K562 (cell line): ENCODE measurements at regions not wholly inside any gene's neighbourhood (a gene's known extent, or its start where the extent isn't known, plus 50 kb on each side); places are given as distances from the start of the nearest gene placed in this dataset.

Experiments used
- ATAC-seq: fragments of 200-7000 bp; cut with Tn5 transposase; 3 replicates; pipeline ENCODE4 v1.9.1; 2020; ENCODE audit warnings: moderate library complexity
- BruUV-seq: library from RNA; stranded (reverse); fragments of 400-500 nt; replicated peaks from 2 replicates; lab custom pipeline; 2021; lab: Mats Ljungman, UMichigan
- CTCF ChIA-PET: fragments of 300-600 bp; formaldehyde crosslinking; extraction: SDS; loops from one replicate; lab custom pipeline; 2021; ENCODE audit warnings: low intra/inter-chr PET ratio; lab: Yijun Ruan, JAX
- POLR2A ChIA-PET: fragments of 300-600, 350-650 bp; sonication (Branson Sonifier 250); formaldehyde crosslinking; extraction: SDS; loops from one replicate; lab custom pipeline; 2021; ENCODE audit warnings: antibody characterized with exemption, inconsistent platforms; lab: Yijun Ruan, JAX
- DNase-seq, 4 experiments: peaks; one replicate each; pipeline versions ENCODE4 v3.0.0 to v3.0.0-alpha.2; 2011 to 2018; ENCODE audit warnings: low spot score in 3 of 4, mixed read lengths in 3 of 4; ENCODE audit errors: extremely low read depth in 1 of 4
- FAIRE-seq: peaks from 2 replicates; lab custom pipeline; 2011; peaks lifted over from hg19 to GRCh38; lab: Jason Lieb, UNC
- H2AFZ ChIP-seq: 2 replicates; pipeline ENCODE4 v1.6.0; 2011; ENCODE audit warnings: low read depth, low read length, control low read depth, inconsistent platforms
- H3K27ac ChIP-seq: fragments of 200-600 bp; 3 replicates; pipeline ENCODE4 v1.8.0; 2011; ENCODE audit warnings: low read depth, mild to moderate bottlenecking, control low read depth, inconsistent platforms, low read length, moderate library complexity, mixed read lengths; ENCODE audit errors: extremely low read depth
- H3K27me3 ChIP-seq, 2 experiments: fragments of 300-600 bp in 1 of 2; 2 replicates in 1 of 2; 3 replicates in 1 of 2; pipeline versions ENCODE4 v1.6.0 to v1.8.0; 2011; ENCODE audit warnings: inconsistent platforms in 2 of 2, low read length in 2 of 2, mild to moderate bottlenecking in 1 of 2, mixed read lengths in 1 of 2, moderate library complexity in 1 of 2; ENCODE audit not compliant: control insufficient read depth in 2 of 2, insufficient read depth in 2 of 2
- H3K36me3 ChIP-seq: fragments of 300-600 bp; 3 replicates; pipeline ENCODE4 v1.8.0; 2011; ENCODE audit warnings: mild to moderate bottlenecking, low read length, inconsistent platforms; ENCODE audit not compliant: control insufficient read depth, insufficient read depth
- H3K4me1 ChIP-seq, 2 experiments: fragments of 200-600 bp in 1 of 2; replicated peaks in 1 of 2; 2 replicates in 1 of 2; 3 replicates in 1 of 2; pipeline versions ENCODE4 v1.5.1 to v1.8.0; 2011; ENCODE audit warnings: inconsistent platforms in 2 of 2, low read length in 2 of 2, mild to moderate bottlenecking in 1 of 2, mixed read lengths in 1 of 2, moderate library complexity in 1 of 2; ENCODE audit not compliant: control insufficient read depth in 2 of 2, insufficient read depth in 2 of 2
- H3K4me2 ChIP-seq: 2 replicates; pipeline ENCODE4 v1.6.1; 2011; ENCODE audit warnings: low read length, control low read depth, inconsistent platforms, mixed read lengths; ENCODE audit not compliant: insufficient read depth
- H3K4me3 ChIP-seq: fragments of 200-600 bp; sonication (generic), shearing (Covaris generic); 2 replicates; pipeline ENCODE4 v1.5.1; 2016; ENCODE audit warnings: control low read depth, inconsistent platforms
- H3K79me2 ChIP-seq: fragments of 200-600 bp; 3 replicates; pipeline ENCODE4 v1.8.0; 2011; ENCODE audit warnings: low read length, inconsistent platforms; ENCODE audit not compliant: control insufficient read depth, insufficient read depth
- H3K9ac ChIP-seq, 2 experiments: 2 replicates each; pipeline versions ENCODE4 v1.6.0 to v1.6.1; 2011; ENCODE audit warnings: low read depth in 2 of 2, low read length in 2 of 2, control low read depth in 1 of 2, inconsistent platforms in 1 of 2, mild to moderate bottlenecking in 1 of 2, mixed read lengths in 1 of 2; ENCODE audit not compliant: insufficient read depth in 1 of 2
- H3K9me1 ChIP-seq: one replicate; pipeline ENCODE4 v1.6.0; 2011; ENCODE audit warnings: inconsistent platforms, mild to moderate bottlenecking, low read length, moderate library complexity; ENCODE audit not compliant: control insufficient read depth, insufficient read depth
- H3K9me3 ChIP-seq: replicated peaks from 2 replicates; pipeline ENCODE4 v1.5.1; 2011; ENCODE audit warnings: low read depth, low read length, inconsistent platforms; ENCODE audit not compliant: control insufficient read depth, insufficient read depth
- H4K20me1 ChIP-seq: replicated peaks from 2 replicates; pipeline ENCODE4 v1.6.1; 2011; ENCODE audit warnings: low read length, inconsistent platforms, mixed read lengths; ENCODE audit not compliant: control insufficient read depth, insufficient read depth
- EP300 ChIP-seq: IDR thresholded peaks from 2 replicates; pipeline ENCODE4 v1.6.1; 2012; ENCODE audit warnings: low read length, improper control_type of control experiment
- HMG20B ChIP-seq: fragments of 250-450 bp; sonication (Bioruptor Pico); IDR thresholded peaks from 2 replicates; pipeline ENCODE4 v1.5.0; 2021; ENCODE audit warnings: mild to moderate bottlenecking
- KAT8 ChIP-seq: fragments of 450-650 bp; IDR thresholded peaks from 2 replicates; pipeline ENCODE4 v1.6.1; 2016; ENCODE audit warnings: low read depth, mild to moderate bottlenecking
- NR2C2 ChIP-seq, 2 experiments: fragments of 200-800 bp in 1 of 2; sonication (Bioruptor generic) in 1 of 2; sonication (generic) in 1 of 2; formaldehyde crosslinking in 1 of 2; IDR thresholded peaks; 2 replicates each; pipeline versions ENCODE4 v1.6.1 to v1.8.0; 2016 to 2022; ENCODE audit warnings: mild to moderate bottlenecking in 1 of 2, missing compliant biosample characterization in 1 of 2, missing genetic modification characterization in 1 of 2, missing genetic modification reagents in 1 of 2
- NRF1 ChIP-seq, 2 experiments: fragments of 450-650 bp; IDR thresholded peaks in 1 of 2; conservative IDR thresholded peaks in 1 of 2; 2 replicates each; pipeline ENCODE4 v1.6.1; 2014; ENCODE audit warnings: mild to moderate bottlenecking in 2 of 2
- PCBP2 ChIP-seq: fragments of 200-400 bp; formaldehyde crosslinking; IDR thresholded peaks from 2 replicates; pipeline ENCODE4 v1.6.1; 2018; ENCODE audit warnings: low read length, low read depth, mild to moderate bottlenecking, moderate library complexity; ENCODE audit not compliant: poor library complexity, severe bottlenecking
- PTTG1 ChIP-seq: fragments of 450-650 bp; IDR thresholded peaks from 2 replicates; pipeline ENCODE4 v1.6.1; 2016; ENCODE audit warnings: low read depth, mild to moderate bottlenecking, missing genetic modification characterization, missing compliant biosample characterization
- RCOR1 ChIP-seq, 2 experiments: IDR thresholded peaks; 2 replicates each; pipeline ENCODE4 v1.6.1; 2012; ENCODE audit warnings: low read depth in 2 of 2, low read length in 2 of 2, borderline replicate concordance in 1 of 2, improper control_type of control experiment in 1 of 2
- SIN3B ChIP-seq: fragments of 450-650 bp; IDR thresholded peaks from 2 replicates; pipeline ENCODE4 v1.6.1; 2017; ENCODE audit warnings: low read depth, mild to moderate bottlenecking, moderate library complexity
- SMARCA4 ChIP-seq: fragments of 450-650 bp; IDR thresholded peaks from 2 replicates; pipeline ENCODE4 v1.6.1; 2016
- TAF1 ChIP-seq: IDR thresholded peaks from 2 replicates; pipeline ENCODE4 v1.6.1; 2011; ENCODE audit warnings: mild to moderate bottlenecking, low read length, moderate library complexity; ENCODE audit not compliant: insufficient read depth, control insufficient read depth, severe bottlenecking; ENCODE audit errors: extremely low read depth
- ZFPM2 ChIP-seq: fragments of 250-450 bp; sonication (Bioruptor Pico); IDR thresholded peaks from 2 replicates; pipeline ENCODE4 v1.5.1; 2022; ENCODE audit warnings: mild to moderate bottlenecking
- ZNF134 ChIP-seq: fragments of 250-450 bp; sonication (Bioruptor Pico); conservative IDR thresholded peaks from 2 replicates; pipeline ENCODE4 v1.4.0; 2020
- WGBS: fragments of 100-300 bp; shearing (Covaris generic); methylation state at CpG from one replicate; pipeline ENCODE4 v1.1.6; 2016; ENCODE audit warnings: low coverage, mixed read lengths; ENCODE audit not compliant: insufficient coverage; ENCODE audit errors: missing lambda C conversion rate; 5-methylcytosine and 5-hydroxymethylcytosine counted together
- in situ Hi-C: fragments of 300-500 bp; cut with MboI; formaldehyde crosslinking; loops from 4 replicates; pipeline ENCODE4 v1.15.0; 2018; ENCODE audit warnings: inconsistent platforms, mixed read lengths
- intact Hi-C: fragments of 100-400 bp; cut with micrococcal nuclease; formaldehyde crosslinking; loops from 2 replicates; pipeline ENCODE4 v1.14.2; 2022
- TF ChIP-seq, protein P1 (sequence below), 2 experiments: IDR thresholded peaks; 2 replicates each; pipeline ENCODE4 v1.6.1; 2012; ENCODE audit warnings: improper control_type of control experiment in 2 of 2, low read depth in 2 of 2, low read length in 2 of 2, borderline replicate concordance in 1 of 2
- TF ChIP-seq, protein P2 (sequence below), 2 experiments: IDR thresholded peaks; 2 replicates each; pipeline ENCODE4 v1.6.1; 2011; ENCODE audit warnings: borderline replicate concordance in 1 of 2, control low read depth in 1 of 2, low read depth in 1 of 2, low read length in 1 of 2, mild to moderate bottlenecking in 1 of 2, mixed read lengths in 1 of 2, moderate library complexity in 1 of 2; ENCODE audit not compliant: insufficient read depth in 1 of 2, insufficient read length in 1 of 2, poor library complexity in 1 of 2, severe bottlenecking in 1 of 2; ENCODE audit errors: extremely low read depth in 1 of 2
- TF ChIP-seq, protein P3 (sequence below): fragments of 250-450 bp; sonication (Bioruptor Pico); IDR thresholded peaks from 2 replicates; pipeline ENCODE4 v1.6.1; 2021; ENCODE audit warnings: mild to moderate bottlenecking

DNA sequence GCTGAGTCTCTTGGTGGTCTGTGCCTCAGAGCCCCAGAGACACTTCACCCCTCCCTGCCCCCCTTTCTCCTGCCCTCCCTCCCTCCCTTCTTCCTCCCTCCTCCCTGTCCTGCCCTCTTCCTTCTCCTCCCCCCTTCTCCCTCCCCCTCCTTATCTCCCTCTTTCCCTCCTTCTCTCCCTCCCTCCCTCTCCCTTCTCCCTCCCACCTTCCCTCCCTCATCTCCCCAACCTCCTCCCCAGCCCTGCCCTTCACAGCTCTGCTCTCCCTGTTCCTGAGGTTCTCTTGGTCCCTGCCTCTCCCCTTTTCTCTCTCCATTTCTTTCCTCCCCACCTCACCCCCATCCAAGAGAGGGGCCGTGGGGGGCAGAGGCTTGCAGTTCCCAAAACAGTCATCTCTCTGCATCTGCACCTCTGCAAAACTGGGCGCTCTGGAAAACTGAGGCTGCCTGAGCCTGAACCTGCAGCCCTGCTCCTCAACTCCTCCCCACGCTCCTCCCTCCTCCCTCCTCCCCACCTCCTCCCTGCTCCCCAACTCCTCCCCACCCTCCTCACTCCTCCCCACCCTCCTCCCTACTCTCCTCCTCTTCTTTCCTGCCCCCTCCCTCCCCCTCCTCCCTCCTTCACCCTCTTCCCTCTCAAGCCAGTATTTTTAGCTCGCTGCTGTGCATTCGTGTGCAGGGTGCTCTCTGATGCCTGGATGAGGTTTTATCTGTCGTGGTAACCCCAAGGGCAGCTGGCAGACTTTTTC is 219.1 kb downstream of the C9orf50 start:
- no peak overlapping the region for H3K4me2 ChIP-seq
- peak; percentile 83 for FAIRE-seq
- TF ChIP-seq, protein P1, sequence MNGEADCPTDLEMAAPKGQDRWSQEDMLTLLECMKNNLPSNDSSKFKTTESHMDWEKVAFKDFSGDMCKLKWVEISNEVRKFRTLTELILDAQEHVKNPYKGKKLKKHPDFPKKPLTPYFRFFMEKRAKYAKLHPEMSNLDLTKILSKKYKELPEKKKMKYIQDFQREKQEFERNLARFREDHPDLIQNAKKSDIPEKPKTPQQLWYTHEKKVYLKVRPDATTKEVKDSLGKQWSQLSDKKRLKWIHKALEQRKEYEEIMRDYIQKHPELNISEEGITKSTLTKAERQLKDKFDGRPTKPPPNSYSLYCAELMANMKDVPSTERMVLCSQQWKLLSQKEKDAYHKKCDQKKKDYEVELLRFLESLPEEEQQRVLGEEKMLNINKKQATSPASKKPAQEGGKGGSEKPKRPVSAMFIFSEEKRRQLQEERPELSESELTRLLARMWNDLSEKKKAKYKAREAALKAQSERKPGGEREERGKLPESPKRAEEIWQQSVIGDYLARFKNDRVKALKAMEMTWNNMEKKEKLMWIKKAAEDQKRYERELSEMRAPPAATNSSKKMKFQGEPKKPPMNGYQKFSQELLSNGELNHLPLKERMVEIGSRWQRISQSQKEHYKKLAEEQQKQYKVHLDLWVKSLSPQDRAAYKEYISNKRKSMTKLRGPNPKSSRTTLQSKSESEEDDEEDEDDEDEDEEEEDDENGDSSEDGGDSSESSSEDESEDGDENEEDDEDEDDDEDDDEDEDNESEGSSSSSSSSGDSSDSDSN (IDR thresholded peaks at IDR 0.05; ENCODE audit: borderline replicate concordance in 1 of 2, low read depth in 2 of 2, low read length in 2 of 2) = no peak
- TF ChIP-seq ZFPM2 (no peak), NRF1 (conservative IDR thresholded peaks at IDR 0.05 in 1 of 2, IDR thresholded peaks at IDR 0.05 in 1 of 2) (no peak), NR2C2 (CRISPR knock-in tag; IDR thresholded peaks at IDR 0.05) (no peak), NR2C2 (tag; IDR thresholded peaks at IDR 0.05) (no peak), EP300 (peak; percentile 7; the same call in 1 of the 2 replicates), HMG20B (CRISPR knock-in tag) (no peak), ZNF134 (CRISPR knock-in tag) (no peak), RCOR1 (IDR thresholded peaks at IDR 0.05; ENCODE audit: borderline replicate concordance in 1 of 2, low read depth in 2 of 2, low read length in 2 of 2) (peak in 1 of 2 experiments; percentile 42; a peak in 1 of 4 replicates), TAF1 (no peak), PTTG1 (no peak), PCBP2 (no peak), SIN3B (no peak), KAT8 (no peak), SMARCA4 (peak; percentile 39; the same call in 1 of the 2 replicates)
- TF ChIP-seq, protein P2, sequence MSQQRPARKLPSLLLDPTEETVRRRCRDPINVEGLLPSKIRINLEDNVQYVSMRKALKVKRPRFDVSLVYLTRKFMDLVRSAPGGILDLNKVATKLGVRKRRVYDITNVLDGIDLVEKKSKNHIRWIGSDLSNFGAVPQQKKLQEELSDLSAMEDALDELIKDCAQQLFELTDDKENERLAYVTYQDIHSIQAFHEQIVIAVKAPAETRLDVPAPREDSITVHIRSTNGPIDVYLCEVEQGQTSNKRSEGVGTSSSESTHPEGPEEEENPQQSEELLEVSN (IDR thresholded peaks at IDR 0.05; ENCODE audit: borderline replicate concordance in 1 of 2, extremely low read depth in 1 of 2, insufficient read depth in 1 of 2, insufficient read length in 1 of 2, low read depth in 1 of 2, low read length in 1 of 2, poor library complexity in 1 of 2, severe bottlenecking in 1 of 2) = no peak
- TF ChIP-seq, protein P3, sequence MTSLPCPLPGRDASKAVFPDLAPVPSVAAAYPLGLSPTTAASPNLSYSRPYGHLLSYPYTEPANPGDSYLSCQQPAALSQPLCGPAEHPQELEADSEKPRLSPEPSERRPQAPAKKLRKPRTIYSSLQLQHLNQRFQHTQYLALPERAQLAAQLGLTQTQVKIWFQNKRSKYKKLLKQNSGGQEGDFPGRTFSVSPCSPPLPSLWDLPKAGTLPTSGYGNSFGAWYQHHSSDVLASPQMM = no peak

More for the DNA sequence above, 219.1 kb downstream of the C9orf50 start:
- ATAC-seq = peak; percentile 36
- BruUV-seq = no TSS peak
- WGBS = 21% methylated on average over 4 of the region's 6 CpGs
- Histone ChIP-seq H3K27ac (peak overlapping the region; percentile 31; the same call in 2 of the 3 replicates), H3K9me3 (peaks cover 7% of the 10 kb centered on the region), H3K36me3 (no peaks in the 10 kb centered on the region), H3K9me1 (no peaks in the 10 kb centered on the region), H2AFZ (peak overlapping the region; percentile 80), H3K4me3 (no peak overlapping the region), H3K79me2 (peaks cover 3% of the 10 kb centered on the region; the same call in 2 of the 3 replicates), H3K9ac (peak overlapping the region; percentile 12 to 86; a peak in 3 of 4 replicates), H3K4me1 (peaks cover 33 to 72% of the 10 kb centered on the region in 2 experiments), H3K27me3 (no peaks in the 10 kb centered on the region), H4K20me1 (no peaks in the 10 kb centered on the region)
- in situ Hi-C loops (no loop called here), intact Hi-C loops (loop anchor here (10.0 kb wide), 2 partner anchors 193 to 227 kb away; partner anchors contain the start of gene IER5L)
- DNase-seq = peak; percentile 58 to 81 (median 71)
- ChIA-PET CTCF (no interaction called here), POLR2A (interaction anchor here (0.6 to 0.7 kb wide), 2 partner anchors 12 to 27 kb away, joined by 3 read pairs; no protein-coding TSS in a partner anchor)
